ENCODE measurements at regions not wholly inside any gene's neighbourhood (a gene's known extent, or its start where the extent isn't known, plus 50 kb on each side); places are given as distances from the start of the nearest gene placed in this dataset.

DNA sequence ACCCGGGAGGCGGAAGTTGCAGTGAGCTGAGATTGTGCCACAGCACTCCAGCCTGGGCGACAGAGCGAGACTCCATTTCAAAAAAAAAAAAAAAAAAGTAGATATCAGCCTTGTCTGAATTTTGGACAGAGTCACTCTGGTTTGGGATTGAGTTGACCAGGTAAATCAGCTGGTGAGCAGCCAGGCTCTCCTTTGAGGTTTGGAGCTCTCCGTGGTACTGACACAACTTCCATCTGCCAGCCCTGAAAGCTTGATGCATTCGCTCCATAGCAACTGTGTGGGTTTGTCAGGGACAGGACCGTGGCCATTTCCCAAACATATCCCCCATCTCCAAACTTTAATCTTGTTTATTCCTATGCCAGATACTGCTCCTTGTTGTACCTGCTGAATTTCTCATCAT lies 155.2 kb downstream of the DMRTA2 start:
- no peak for DNase-seq (ENCODE audit: low read depth)
- TF ChIP-seq, protein P1, sequence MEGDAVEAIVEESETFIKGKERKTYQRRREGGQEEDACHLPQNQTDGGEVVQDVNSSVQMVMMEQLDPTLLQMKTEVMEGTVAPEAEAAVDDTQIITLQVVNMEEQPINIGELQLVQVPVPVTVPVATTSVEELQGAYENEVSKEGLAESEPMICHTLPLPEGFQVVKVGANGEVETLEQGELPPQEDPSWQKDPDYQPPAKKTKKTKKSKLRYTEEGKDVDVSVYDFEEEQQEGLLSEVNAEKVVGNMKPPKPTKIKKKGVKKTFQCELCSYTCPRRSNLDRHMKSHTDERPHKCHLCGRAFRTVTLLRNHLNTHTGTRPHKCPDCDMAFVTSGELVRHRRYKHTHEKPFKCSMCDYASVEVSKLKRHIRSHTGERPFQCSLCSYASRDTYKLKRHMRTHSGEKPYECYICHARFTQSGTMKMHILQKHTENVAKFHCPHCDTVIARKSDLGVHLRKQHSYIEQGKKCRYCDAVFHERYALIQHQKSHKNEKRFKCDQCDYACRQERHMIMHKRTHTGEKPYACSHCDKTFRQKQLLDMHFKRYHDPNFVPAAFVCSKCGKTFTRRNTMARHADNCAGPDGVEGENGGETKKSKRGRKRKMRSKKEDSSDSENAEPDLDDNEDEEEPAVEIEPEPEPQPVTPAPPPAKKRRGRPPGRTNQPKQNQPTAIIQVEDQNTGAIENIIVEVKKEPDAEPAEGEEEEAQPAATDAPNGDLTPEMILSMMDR (conservative IDR thresholded peaks at IDR 0.05; ENCODE audit: low read depth, low read length) = no peak
- no peak overlapping the region for H3K4me3 ChIP-seq (ENCODE audit: low read depth, low read length)

GRCh38 chr1:50266509-50266908 lies 156.7 kb downstream of the DMRTA2 start:
- no peak for DNase-seq (ENCODE audit: low read depth)
- no peak overlapping the region for H3K4me3 ChIP-seq (ENCODE audit: low read depth, low read length)
- TF ChIP-seq, protein P1 (conservative IDR thresholded peaks at IDR 0.05; ENCODE audit: low read depth, low read length) = no peak

GRCh38 chr1:50265790-50266314 lies 157.1 kb downstream of the ELAVL4 start:
- TF ChIP-seq, protein P1 (conservative IDR thresholded peaks at IDR 0.05; ENCODE audit: low read depth, low read length) = no peak
- no peak overlapping the region for H3K4me3 ChIP-seq (ENCODE audit: low read depth, low read length)
- DNase-seq (ENCODE audit: low read depth) = no peak

DNA sequence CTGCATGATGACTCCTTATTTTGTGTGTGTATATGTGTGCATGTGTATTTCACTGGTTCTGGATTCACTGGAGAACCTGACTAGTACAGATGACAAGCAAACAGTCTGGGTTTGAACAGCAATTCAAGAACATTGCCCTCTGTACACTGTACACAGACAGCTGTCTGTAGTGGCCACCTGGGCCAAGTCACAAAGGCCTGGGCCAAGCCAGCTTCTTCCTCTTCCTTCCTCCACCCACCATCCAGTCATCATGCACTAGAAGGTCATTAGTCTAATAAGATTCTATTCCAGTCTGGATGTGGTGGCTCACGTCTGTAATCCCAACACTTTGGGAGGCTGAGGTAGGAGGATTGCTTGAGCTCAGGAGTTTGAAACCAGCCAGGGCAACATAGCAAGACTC lies 155.9 kb downstream of the ELAVL4 start:
- TF ChIP-seq, protein P1 (conservative IDR thresholded peaks at IDR 0.05; ENCODE audit: low read depth, low read length) = no peak
- H3K4me3 ChIP-seq (ENCODE audit: low read depth, low read length) = no peak overlapping the region
- DNase-seq (ENCODE audit: low read depth) = no peak

GRCh38 chr1:50262436-50262835 lies 153.7 kb downstream of the ELAVL4 start:
- TF ChIP-seq, protein P1 (conservative IDR thresholded peaks at IDR 0.05; ENCODE audit: low read depth, low read length) = no peak
- no peak for DNase-seq (ENCODE audit: low read depth)
- no peak overlapping the region for H3K4me3 ChIP-seq (ENCODE audit: low read depth, low read length)

- TF ChIP-seq, protein P1 (conservative IDR thresholded peaks at IDR 0.05; ENCODE audit: low read depth, low read length) = no peak
- no peak for DNase-seq (ENCODE audit: low read depth)
- H3K4me3 ChIP-seq (ENCODE audit: low read depth, low read length) = no peak overlapping the region
Observed at GRCh38 chr1:50261951-50262350, 153.2 kb downstream of the ELAVL4 start.

DNA sequence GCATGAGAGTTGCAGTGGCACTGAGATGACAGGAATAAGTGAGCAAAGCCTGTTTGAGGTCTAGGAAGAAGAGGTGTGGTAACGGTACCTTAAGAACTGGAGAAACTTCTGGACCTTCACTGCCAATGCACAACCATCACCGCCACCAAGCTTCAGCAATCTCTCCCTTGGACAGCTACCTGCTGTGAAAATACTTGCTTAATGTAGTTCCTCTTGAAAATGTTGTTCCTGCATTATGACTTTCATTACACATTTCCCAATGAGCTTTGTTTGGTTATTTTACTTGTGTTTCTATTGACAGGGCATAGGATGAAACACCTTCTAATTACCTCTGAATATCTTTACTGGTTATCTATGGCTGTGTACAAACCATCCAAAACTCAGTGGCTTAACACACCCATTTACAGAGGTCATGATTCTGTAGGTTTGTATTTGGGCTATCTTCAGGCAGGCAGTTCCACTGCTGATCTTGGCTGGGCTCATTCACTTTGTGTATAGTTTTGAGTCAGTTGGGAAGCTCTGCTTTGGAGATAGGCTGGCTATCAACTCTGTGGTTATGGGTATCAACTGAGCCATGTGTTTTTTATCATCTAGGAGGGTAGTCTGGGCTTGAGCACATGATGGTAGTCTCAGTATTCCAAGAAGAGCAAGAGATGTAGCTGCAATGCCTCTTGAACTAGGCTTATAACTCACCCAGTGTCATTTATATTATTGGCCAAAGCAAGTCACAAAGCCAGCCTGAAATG lies 149.4 kb downstream of the ELAVL4 start:
- H3K4me3 ChIP-seq (ENCODE audit: low read depth, low read length) = no peak overlapping the region
- TF ChIP-seq, protein P1 (conservative IDR thresholded peaks at IDR 0.05; ENCODE audit: low read depth, low read length) = no peak
- DNase-seq (ENCODE audit: low read depth) = no peak
